GM12878 (cell line): ENCODE measurements at regions not wholly inside any gene's neighbourhood (a gene's known extent, or its start where the extent isn't known, plus 50 kb on each side); places are given as distances from the start of the nearest gene placed in this dataset.

Experiments
- ATAC-seq: fragments of 200-7000 bp; cut with Tn5 transposase; 3 replicates; pipeline ENCODE4 v1.9.1; 2020; ENCODE audit warnings: mild to moderate bottlenecking, moderate library complexity
- BruUV-seq: library from RNA; stranded (reverse); fragments of 400-500 nt; replicated peaks from 2 replicates; lab custom pipeline; 2021; lab: Mats Ljungman, UMichigan
- CTCF ChIA-PET: fragments of 300-600 bp; sonication (Branson Sonifier 250); formaldehyde crosslinking; extraction: SDS; loops from one replicate; lab custom pipeline; 2021; ENCODE audit warnings: inconsistent platforms; lab: Yijun Ruan, JAX
- POLR2A ChIA-PET: fragments of 350-600 bp; formaldehyde crosslinking; extraction: SDS; loops from one replicate; lab custom pipeline; 2021; ENCODE audit warnings: inconsistent platforms; lab: Charles Lee
- RAD21 ChIA-PET: fragments of 300-600 bp; sonication (Branson Sonifier 250); formaldehyde crosslinking; loops from one replicate; lab custom pipeline; 2023; ENCODE audit warnings: antibody characterized with exemption; ENCODE audit not compliant: unreplicated experiment; lab: Charles Lee
- SMC1A ChIA-PET: fragments of 300-600 bp; sonication (Branson Sonifier 250); formaldehyde crosslinking; loops from one replicate; lab custom pipeline; 2023; ENCODE audit not compliant: unreplicated experiment, uncharacterized antibody; lab: Charles Lee
- DNase-seq: peaks from one replicate; pipeline ENCODE4 v3.0.0-alpha.2; 2011; ENCODE audit warnings: low read depth, low spot score
- FAIRE-seq: peaks from 3 replicates; lab custom pipeline; 2011; peaks lifted over from hg19 to GRCh38; lab: Jason Lieb, UNC
- H2AFZ ChIP-seq: 2 replicates; pipeline ENCODE4 v1.6.0; 2011; ENCODE audit warnings: low read depth, low read length, control low read depth; ENCODE audit not compliant: control insufficient read depth
- H3K27ac ChIP-seq: 2 replicates; pipeline ENCODE4 v1.5.1; 2011; ENCODE audit warnings: control low read depth; ENCODE audit not compliant: control insufficient read depth, insufficient read depth
- H3K27me3 ChIP-seq, 2 experiments: replicated peaks in 1 of 2; 2 replicates each; pipeline versions ENCODE4 v1.6.0 to v1.6.1; 2011; ENCODE audit warnings: low read length in 1 of 2; ENCODE audit not compliant: control insufficient read depth in 2 of 2, insufficient read depth in 2 of 2
- H3K36me3 ChIP-seq, 2 experiments: 2 replicates each; pipeline ENCODE4 v1.5.1; 2011; ENCODE audit warnings: low read length in 1 of 2; ENCODE audit not compliant: control insufficient read depth in 2 of 2, insufficient read depth in 2 of 2
- H3K4me1 ChIP-seq: 2 replicates; pipeline ENCODE4 v1.6.1; 2011; ENCODE audit warnings: mild to moderate bottlenecking, low read length, moderate library complexity, mixed read lengths; ENCODE audit not compliant: control insufficient read depth, insufficient read depth
- H3K4me2 ChIP-seq: 2 replicates; pipeline ENCODE4 v1.6.0; 2011; ENCODE audit warnings: control low read depth; ENCODE audit not compliant: control insufficient read depth, insufficient read depth
- H3K4me3 ChIP-seq: fragments of 200-600 bp; sonication (generic); 2 replicates; pipeline ENCODE4 v1.5.1; 2016
- H3K79me2 ChIP-seq: 2 replicates; pipeline ENCODE4 v1.6.0; 2011; ENCODE audit warnings: low read length; ENCODE audit not compliant: control insufficient read depth, insufficient read depth
- H3K9ac ChIP-seq: 2 replicates; pipeline ENCODE4 v1.8.0; 2011; ENCODE audit warnings: low read length, control low read depth, mixed read lengths; ENCODE audit not compliant: control insufficient read depth, insufficient read depth
- H3K9me3 ChIP-seq: replicated peaks from 3 replicates; pipeline ENCODE4 v1.5.1; 2011; ENCODE audit warnings: mild to moderate bottlenecking, low read length; ENCODE audit not compliant: control insufficient read depth, insufficient read depth
- H4K20me1 ChIP-seq: 2 replicates; pipeline ENCODE4 v1.6.0; 2011; ENCODE audit not compliant: control insufficient read depth, insufficient read depth
- BACH1 ChIP-seq: fragments of 450-650 bp; IDR thresholded peaks from 2 replicates; pipeline ENCODE4 v1.6.1; 2017; ENCODE audit warnings: mild to moderate bottlenecking, borderline replicate concordance
- BCL11A ChIP-seq: IDR thresholded peaks from 2 replicates; pipeline ENCODE4 v1.6.1; 2011; ENCODE audit warnings: low read depth, low read length
- BHLHE40 ChIP-seq, 2 experiments: fragments of 450-650 bp in 1 of 2; IDR thresholded peaks; 2 replicates each; pipeline ENCODE4 v1.6.1; 2011 to 2017; ENCODE audit warnings: low read depth in 2 of 2, borderline replicate concordance in 1 of 2, improper control_type of control experiment in 1 of 2, low read length in 1 of 2, mild to moderate bottlenecking in 1 of 2
- BRCA1 ChIP-seq: IDR thresholded peaks from 2 replicates; pipeline ENCODE4 v1.6.1; 2011; ENCODE audit warnings: low read depth, low read length, improper control_type of control experiment
- CHD2 ChIP-seq: IDR thresholded peaks from 2 replicates; pipeline ENCODE4 v1.6.1; 2011; ENCODE audit warnings: low read depth, low read length, improper control_type of control experiment, borderline replicate concordance
- FOXM1 ChIP-seq: IDR thresholded peaks from 2 replicates; pipeline ENCODE4 v1.6.1; 2012; ENCODE audit warnings: low read depth, mild to moderate bottlenecking, inconsistent platforms, low read length, moderate library complexity
- HCFC1 ChIP-seq: fragments of 150-350 bp; IDR thresholded peaks from 2 replicates; pipeline ENCODE4 v1.6.1; 2014; ENCODE audit warnings: low read length
- HDAC2 ChIP-seq: fragments of 200-600 bp; sonication (generic); IDR thresholded peaks from 2 replicates; pipeline ENCODE4 v1.6.1; 2017
- IKZF1 ChIP-seq: fragments of 450-650 bp; conservative IDR thresholded peaks from 2 replicates; pipeline ENCODE4 v1.6.1; 2017; ENCODE audit warnings: antibody characterized with exemption, mild to moderate bottlenecking
- NBN ChIP-seq: fragments of 450-650 bp; IDR thresholded peaks from 2 replicates; pipeline ENCODE4 v1.6.1; 2016
- NRF1 ChIP-seq: conservative IDR thresholded peaks from 2 replicates; pipeline ENCODE4 v1.6.1; 2011; ENCODE audit warnings: mild to moderate bottlenecking, low read depth, low read length, improper control_type of control experiment
- POLR2A ChIP-seq: IDR thresholded peaks from 2 replicates; pipeline ENCODE4 v1.6.1; 2011; ENCODE audit warnings: low read depth, mild to moderate bottlenecking, low read length
- RB1 ChIP-seq: fragments of 450-650 bp; formaldehyde crosslinking; IDR thresholded peaks from 2 replicates; pipeline ENCODE4 v1.6.1; 2017; ENCODE audit warnings: mild to moderate bottlenecking, borderline replicate concordance
- RFX5 ChIP-seq: IDR thresholded peaks from 2 replicates; pipeline ENCODE4 v1.6.1; 2011; ENCODE audit warnings: low read depth, low read length, improper control_type of control experiment
- WRNIP1 ChIP-seq: IDR thresholded peaks from 2 replicates; pipeline ENCODE4 v1.6.1; 2011; ENCODE audit warnings: low read depth, low read length, improper control_type of control experiment, borderline replicate concordance
- YBX1 ChIP-seq: fragments of 450-650 bp; IDR thresholded peaks from 2 replicates; pipeline ENCODE4 v1.6.1; 2016; ENCODE audit warnings: antibody characterized with exemption
- ZNF217 ChIP-seq: fragments of 450-650 bp; IDR thresholded peaks from 2 replicates; pipeline ENCODE4 v1.6.1; 2017; ENCODE audit warnings: antibody characterized with exemption, mild to moderate bottlenecking
- ZSCAN29 ChIP-seq: fragments of 450-650 bp; IDR thresholded peaks from 2 replicates; pipeline ENCODE4 v1.6.1; 2017; ENCODE audit warnings: mild to moderate bottlenecking, moderate library complexity
- WGBS: methylation state at CpG from one replicate; pipeline ENCODE4 v1.1.6; 2016; ENCODE audit warnings: low lambda C conversion rate; ENCODE audit not compliant: insufficient replicate concordance, insufficient coverage; ENCODE audit errors: missing lambda C conversion rate; 5-methylcytosine and 5-hydroxymethylcytosine counted together
- in situ Hi-C: fragments of 300-500 bp; cut with MboI; formaldehyde crosslinking; loops from 9 replicates; pipeline ENCODE4 v1.14.3; 2018; ENCODE audit warnings: mixed read lengths
- intact Hi-C: fragments of 100-400 bp; cut with micrococcal nuclease; formaldehyde crosslinking; loops from one replicate; pipeline ENCODE4 v1.14.2; 2022; ENCODE audit not compliant: unreplicated experiment
- TF ChIP-seq, protein P1 (sequence below): IDR thresholded peaks from 2 replicates; pipeline ENCODE4 v1.6.1; 2011; ENCODE audit warnings: mild to moderate bottlenecking, low read depth, low read length, moderate library complexity; ENCODE audit not compliant: insufficient replicate concordance
- TF ChIP-seq, protein P2 (sequence below): IDR thresholded peaks from 2 replicates; pipeline ENCODE4 v1.6.1; 2012; ENCODE audit warnings: low read depth, low read length, improper control_type of control experiment
- TF ChIP-seq, protein P3 (sequence below): fragments of 450-650 bp; formaldehyde crosslinking; IDR thresholded peaks from 2 replicates; pipeline ENCODE4 v1.4.0; 2022; ENCODE audit warnings: mild to moderate bottlenecking, moderate library complexity

DNA sequence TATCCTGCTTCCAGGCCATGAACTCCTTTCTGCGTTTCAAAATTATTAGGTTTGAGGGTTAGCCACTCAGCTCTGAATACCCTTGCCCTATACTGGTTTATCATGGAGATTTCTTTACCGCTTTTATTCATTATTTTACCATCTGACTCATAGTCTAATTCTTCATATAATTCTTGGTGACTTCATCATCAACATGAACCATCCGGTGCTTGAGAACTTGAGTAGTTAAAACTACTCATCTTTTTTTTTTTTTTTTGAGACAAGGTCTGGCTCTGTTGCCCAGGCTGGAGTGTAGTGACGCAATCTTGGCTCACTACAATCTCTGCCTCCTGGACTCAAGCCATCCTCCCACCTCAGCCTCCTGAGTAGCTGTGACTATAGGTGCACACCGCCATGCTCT, 94.2 kb upstream of the LHCGR start (continued):
- no peak for TF ChIP-seq ZNF217
- TF ChIP-seq NBN: no peak
- TF ChIP-seq, protein P1, sequence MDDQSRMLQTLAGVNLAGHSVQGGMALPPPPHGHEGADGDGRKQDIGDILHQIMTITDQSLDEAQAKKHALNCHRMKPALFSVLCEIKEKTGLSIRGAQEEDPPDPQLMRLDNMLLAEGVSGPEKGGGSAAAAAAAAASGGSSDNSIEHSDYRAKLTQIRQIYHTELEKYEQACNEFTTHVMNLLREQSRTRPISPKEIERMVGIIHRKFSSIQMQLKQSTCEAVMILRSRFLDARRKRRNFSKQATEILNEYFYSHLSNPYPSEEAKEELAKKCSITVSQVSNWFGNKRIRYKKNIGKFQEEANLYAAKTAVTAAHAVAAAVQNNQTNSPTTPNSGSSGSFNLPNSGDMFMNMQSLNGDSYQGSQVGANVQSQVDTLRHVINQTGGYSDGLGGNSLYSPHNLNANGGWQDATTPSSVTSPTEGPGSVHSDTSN: no peak
- no peak for TF ChIP-seq NRF1

DNA sequence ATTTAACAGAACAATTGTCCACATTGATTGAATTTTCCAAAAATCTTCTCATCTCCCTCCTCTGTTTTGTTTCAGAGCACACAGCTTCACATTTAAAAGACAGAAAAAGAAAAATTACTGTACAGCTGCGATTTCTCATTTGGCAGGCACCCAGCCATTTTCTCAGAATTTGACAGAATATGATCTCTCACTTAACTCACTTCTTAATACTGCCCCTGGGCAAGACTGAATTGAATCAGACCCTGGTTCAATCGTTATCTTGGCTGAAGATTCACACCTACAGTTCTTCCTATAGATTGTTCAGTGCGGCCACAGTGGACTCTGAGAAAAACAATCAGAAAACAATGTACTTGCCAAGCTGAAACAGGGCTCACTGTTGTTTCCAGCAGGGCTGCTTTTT, 90.2 kb upstream of the LHCGR start:
- Histone ChIP-seq H3K36me3 (no peaks in the 10 kb centered on the region), H3K4me2 (no peak overlapping the region), H3K4me3 (no peak overlapping the region), H4K20me1 (no peaks in the 10 kb centered on the region), H3K27me3 (no peaks in the 10 kb centered on the region; a peak in 1 of 4 replicates), H3K27ac (no peak overlapping the region), H3K79me2 (no peaks in the 10 kb centered on the region), H3K4me1 (no peaks in the 10 kb centered on the region), H3K9ac (no peak overlapping the region), H3K9me3 (no peaks in the 10 kb centered on the region), H2AFZ (no peak overlapping the region)
- SMC1A ChIA-PET: no interaction called here
- no peak for DNase-seq
- in situ Hi-C loops: no loop called here
- WGBS: 9% methylated on average over 3 of the region's 3 CpGs
- FAIRE-seq: no peak
- no TSS peak for BruUV-seq
- CTCF ChIA-PET: no interaction called here
- RAD21 ChIA-PET: no interaction called here
- intact Hi-C loops: no loop called here
- ATAC-seq: no peak
- POLR2A ChIA-PET: no interaction called here
- no peak for TF ChIP-seq RFX5
- no peak for TF ChIP-seq BACH1
- TF ChIP-seq BHLHE40 (IDR thresholded peaks at IDR 0.05; ENCODE audit: borderline replicate concordance in 1 of 2, low read depth in 2 of 2, low read length in 1 of 2): no peak
- TF ChIP-seq POLR2A: no peak
- TF ChIP-seq ZSCAN29: no peak
- no peak for TF ChIP-seq BRCA1
- no peak for TF ChIP-seq FOXM1
- no peak for TF ChIP-seq IKZF1
- TF ChIP-seq WRNIP1: no peak
- TF ChIP-seq RB1: no peak
- no peak for TF ChIP-seq HCFC1
- no peak for TF ChIP-seq HDAC2
- TF ChIP-seq CHD2: no peak
- TF ChIP-seq BCL11A: no peak
- TF ChIP-seq, protein P1: no peak
- TF ChIP-seq, protein P2, sequence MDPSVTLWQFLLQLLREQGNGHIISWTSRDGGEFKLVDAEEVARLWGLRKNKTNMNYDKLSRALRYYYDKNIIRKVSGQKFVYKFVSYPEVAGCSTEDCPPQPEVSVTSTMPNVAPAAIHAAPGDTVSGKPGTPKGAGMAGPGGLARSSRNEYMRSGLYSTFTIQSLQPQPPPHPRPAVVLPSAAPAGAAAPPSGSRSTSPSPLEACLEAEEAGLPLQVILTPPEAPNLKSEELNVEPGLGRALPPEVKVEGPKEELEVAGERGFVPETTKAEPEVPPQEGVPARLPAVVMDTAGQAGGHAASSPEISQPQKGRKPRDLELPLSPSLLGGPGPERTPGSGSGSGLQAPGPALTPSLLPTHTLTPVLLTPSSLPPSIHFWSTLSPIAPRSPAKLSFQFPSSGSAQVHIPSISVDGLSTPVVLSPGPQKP: no peak
- no peak for TF ChIP-seq YBX1
- TF ChIP-seq, protein P3, sequence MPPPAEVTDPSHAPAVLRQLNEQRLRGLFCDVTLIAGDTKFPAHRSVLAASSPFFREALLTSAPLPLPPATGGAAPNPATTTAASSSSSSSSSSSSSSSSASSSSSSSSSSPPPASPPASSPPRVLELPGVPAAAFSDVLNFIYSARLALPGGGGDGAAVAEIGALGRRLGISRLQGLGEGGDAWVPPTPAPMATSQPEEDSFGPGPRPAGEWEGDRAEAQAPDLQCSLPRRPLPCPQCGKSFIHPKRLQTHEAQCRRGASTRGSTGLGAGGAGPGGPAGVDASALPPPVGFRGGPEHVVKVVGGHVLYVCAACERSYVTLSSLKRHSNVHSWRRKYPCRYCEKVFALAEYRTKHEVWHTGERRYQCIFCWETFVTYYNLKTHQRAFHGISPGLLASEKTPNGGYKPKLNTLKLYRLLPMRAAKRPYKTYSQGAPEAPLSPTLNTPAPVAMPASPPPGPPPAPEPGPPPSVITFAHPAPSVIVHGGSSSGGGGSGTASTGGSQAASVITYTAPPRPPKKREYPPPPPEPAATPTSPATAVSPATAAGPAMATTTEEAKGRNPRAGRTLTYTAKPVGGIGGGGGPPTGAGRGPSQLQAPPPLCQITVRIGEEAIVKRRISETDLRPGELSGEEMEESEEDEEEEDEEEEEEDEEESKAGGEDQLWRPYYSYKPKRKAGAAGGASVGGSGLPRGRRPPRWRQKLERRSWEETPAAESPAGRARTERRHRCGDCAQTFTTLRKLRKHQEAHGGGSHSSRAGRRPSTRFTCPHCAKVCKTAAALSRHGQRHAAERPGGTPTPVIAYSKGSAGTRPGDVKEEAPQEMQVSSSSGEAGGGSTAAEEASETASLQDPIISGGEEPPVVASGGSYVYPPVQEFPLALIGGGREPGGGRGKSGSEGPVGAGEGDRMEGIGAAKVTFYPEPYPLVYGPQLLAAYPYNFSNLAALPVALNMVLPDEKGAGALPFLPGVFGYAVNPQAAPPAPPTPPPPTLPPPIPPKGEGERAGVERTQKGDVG (CRISPR knock-in tag): no peak
